Stimulated activated CD4-positive, alpha-beta T cell treated with anti-CD3 and anti-CD28 coated beads, Interleukin-2, amount 100 ng/mL, for 24 hours (primary cell): ENCODE measurements at regions not wholly inside any gene's neighbourhood (a gene's known extent, or its start where the extent isn't known, plus 50 kb on each side); places are given as distances from the start of the nearest gene placed in this dataset.

Experiments used
- DNase-seq, 2 donors: peaks; one replicate each; pipeline ENCODE4 v3.0.0-alpha.2; 2020

DNA sequence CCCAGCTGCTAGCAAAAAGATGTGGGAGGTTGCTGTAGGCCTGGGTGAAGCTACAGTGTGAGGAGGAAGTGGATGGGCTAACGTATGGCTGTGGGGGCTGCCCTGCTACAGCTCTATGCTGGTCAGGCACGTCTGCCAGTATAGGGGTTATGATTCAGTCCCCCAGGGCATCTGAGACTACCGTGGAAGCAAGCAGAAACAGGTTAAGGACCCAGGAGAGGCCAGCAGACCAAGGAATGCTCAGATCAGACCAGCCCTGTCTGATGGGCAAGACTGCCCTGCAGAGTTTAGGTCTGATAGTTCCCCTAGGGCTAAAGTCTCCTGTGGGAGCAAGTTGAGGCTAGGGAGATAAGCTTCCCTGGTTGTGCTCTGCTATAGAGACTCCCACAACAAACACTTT is 416.1 kb upstream of the CTNND2 start:
- no peak for DNase-seq

DNA sequence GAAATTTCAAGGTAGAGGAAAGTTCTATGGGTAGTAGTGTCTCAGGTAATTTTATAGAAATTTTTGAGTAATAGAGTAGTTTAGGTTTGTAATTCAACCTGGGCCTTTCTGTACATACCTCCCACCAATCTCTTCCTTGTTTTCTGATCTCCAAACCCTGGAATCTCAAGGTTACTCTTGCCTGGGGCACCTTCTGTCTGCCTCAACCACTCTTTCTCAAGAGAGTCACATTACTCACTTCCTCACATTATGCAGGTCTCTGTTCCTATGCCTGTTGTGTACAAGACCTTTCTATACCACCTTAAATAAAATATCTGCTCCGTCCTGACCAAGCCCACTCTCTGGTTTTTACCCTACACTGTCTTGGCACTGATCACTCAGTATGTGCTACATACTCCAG is 412.6 kb upstream of the CTNND2 start:
- no peak for DNase-seq

DNA sequence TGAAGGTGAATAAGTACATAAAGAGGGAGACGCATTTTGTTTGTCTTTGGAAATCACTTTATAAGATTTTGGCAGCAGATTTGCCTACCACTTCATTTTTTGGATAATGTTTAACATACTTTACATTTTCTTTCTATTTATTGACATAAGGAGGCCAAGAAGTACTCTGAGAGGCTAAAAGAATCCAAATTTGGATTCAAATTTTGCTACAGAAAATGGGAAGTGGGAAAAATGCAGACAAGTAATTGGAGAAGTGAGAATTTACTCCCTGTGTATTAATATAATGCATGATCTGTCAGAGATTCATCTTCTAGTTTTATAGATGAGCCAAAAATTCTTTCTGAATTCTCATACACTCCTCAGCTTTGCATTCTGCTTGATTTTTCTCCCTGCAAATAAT is 411.2 kb upstream of the CTNND2 start:
- no peak for DNase-seq

DNA sequence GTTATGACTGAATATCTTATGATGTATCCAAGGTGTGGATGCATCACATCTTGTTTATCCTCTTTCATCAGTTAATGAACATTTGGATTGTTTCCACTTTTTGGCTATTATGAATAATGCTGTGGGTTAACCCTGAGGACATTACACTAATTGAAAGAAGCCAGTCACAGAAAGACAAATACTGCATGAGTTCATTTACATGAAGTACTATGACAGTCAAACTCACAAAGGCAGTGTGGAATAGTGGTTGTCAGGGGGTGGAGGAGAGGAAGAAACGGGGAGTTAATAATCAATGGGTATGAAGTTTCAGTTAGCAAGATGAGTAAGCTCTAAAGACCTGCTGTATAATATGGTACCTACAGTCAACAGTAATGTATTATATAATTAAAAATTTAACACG is 409.4 kb upstream of the CTNND2 start:
- no peak for DNase-seq

DNA sequence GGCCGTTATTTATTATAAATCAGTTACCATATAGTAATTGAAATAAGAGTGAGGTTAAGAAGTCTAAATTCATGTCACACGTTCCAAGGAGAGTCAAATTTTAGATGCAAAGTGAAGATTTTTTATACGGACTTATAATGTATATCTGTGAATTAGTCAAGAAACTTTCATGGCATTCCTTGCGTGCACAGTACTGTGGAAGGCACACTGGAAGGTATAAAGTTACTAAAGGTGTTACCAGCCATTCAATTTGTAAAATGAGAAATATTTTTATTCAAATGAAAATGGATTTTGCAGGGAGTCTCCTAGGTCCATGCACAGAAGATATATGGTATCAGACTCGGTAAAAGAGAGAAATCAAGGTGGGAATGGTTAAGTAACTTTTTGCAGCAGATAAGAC is 408.1 kb upstream of the CTNND2 start:
- no peak for DNase-seq

DNA sequence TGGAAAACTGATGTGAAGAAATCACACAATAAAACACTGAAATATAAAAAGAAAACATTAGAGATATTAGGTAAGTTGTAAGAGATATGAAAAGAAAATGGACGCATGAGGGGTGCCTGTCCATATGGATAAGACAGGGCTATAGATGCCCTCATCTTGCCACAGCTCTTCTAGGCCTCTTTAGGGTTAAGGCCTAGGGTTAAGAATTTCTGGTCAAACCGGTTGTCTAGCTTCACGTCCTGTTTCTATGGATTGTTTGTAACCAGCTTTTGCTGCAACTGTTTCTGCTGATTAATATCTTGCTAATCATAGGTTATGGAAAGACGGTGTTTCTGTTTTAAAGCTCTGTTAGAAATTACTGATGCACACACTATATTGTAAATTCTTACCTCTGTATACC is 389.9 kb upstream of the CTNND2 start:
- DNase-seq: no peak

DNA sequence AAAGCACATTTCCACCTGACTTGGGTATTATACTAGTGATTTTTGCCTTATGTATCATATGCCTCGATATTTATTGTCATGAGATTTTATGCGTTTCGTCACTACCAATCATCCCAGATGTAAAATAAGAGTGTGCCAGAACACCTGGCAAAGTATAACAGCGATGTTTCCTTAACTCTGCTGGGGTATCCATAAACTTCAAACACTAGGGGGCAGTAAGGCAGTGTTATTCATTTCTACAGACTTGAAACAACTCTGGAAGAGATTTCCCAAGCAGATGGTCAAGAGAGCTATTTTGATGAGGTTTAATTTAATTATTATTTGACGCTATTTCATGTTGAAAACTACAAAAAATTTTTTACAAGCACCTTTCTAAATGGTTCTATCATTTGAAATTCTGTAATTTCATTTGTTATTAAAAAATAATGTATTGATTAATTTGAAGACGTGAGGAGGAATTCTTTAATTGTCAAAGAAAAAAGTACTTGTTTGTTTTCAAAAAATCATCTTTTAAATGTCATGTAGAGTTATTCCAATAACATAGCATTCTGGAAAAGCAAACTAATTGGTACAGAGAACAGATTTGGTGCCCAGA is 388.5 kb upstream of the CTNND2 start:
- DNase-seq: no peak

DNA sequence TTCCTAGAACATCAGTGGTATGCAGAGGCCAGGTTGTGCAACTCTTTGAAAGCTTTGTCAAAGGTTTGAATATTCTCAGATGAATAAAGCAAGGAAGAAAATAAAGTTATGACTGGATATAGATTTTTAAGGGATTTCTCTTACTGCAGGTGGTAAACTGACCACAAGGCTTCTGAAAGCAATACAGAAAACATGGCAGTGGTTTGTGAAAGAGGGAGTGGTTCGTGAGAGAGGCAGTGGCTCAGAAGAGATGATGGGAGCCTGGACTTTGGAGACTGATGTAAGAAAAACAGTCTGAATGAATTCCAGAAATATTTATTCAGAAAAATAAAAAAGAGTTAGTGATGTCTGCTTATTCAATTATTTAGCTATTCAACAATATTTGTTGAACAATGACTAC is 380.4 kb upstream of the CTNND2 start:
- no peak for DNase-seq

DNA sequence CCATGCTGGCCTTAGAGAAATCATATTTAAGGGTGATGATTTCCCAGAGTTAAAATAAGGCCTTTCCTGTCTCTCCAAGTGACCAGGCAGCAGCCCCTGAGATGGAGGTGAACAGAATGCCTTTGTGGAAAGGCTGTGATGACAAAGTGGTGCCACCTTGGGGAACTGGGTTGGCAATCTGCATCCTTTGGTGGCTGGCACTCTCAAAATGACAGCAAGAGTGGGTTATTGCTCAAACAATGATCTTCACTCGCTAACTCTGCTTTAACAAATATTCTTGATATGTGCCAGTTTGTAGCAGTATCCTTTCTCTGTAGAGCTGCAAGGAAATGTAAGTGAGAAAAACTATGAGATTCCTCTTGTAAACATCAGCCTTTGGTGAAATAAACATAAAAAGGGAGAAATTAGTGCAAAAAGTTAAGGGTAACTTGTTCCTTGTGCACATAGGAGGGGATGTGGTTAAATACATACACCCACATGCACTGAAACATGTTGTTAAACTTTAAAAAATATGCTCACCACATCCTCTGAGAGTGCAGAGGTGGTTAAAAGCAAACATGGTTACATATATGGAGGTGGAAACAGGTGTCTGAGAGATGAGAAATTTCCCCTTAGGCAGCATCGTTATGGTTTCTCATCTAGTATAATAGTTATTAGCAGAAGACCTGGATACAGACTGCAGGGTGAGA is 373.4 kb upstream of the CTNND2 start:
- no peak for DNase-seq

DNA sequence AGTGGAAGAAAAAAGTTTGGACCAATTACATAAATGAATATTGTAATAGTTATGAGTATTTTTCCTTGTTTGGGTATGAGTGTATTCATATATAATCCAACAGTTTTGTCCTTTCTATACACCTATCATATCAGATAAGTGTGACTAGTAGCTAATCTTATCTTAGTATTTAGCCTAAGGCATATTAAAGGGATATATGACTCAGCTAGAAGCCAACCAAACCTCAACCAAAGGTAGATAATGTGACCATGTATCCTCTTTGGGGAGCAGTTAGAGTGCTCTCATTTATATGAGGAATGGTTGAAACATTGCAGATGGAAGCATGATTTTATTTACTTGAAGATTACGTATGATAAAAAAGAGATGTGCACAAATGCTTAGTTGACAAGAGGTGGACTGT is 370.0 kb upstream of the CTNND2 start:
- no peak for DNase-seq

DNA sequence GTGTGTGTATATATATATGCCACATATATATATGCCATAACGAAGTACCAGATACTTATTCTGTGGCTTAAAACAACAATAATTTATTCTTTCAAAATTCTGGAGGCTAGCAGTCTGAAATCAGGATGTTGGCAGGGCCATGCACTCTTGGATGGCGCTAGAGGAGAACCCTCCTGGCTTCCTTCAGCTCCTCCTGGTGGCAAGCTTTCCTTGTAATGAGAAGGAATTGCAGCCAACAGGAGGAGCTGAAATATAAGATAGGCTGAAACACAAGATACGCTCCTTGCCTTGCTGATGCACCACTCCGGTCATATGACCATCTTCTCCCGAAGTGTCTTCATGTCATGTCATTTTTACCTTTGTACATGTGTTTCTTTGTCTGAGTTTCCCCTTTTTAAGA is 368.1 kb upstream of the CTNND2 start:
- DNase-seq: no peak

DNA sequence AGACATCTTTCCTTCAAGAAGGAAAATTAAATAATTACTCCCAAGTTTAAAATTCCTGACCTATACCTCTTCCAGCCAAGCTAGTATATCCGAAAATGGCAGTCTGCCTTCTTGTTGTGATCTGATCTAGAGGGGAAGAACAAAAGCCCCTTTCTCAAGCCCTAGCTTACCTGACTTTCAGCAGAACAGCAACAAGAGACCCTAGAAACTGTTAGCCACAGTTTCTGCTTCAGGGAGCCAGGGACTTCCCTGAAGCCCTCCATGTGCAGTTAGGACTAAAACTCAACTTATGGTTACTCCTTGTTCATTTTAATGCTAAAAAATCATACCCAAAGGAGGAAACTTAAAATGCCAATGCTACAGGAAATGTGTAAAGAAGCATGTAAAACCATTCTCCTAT is 366.7 kb upstream of the CTNND2 start:
- DNase-seq: no peak

DNA sequence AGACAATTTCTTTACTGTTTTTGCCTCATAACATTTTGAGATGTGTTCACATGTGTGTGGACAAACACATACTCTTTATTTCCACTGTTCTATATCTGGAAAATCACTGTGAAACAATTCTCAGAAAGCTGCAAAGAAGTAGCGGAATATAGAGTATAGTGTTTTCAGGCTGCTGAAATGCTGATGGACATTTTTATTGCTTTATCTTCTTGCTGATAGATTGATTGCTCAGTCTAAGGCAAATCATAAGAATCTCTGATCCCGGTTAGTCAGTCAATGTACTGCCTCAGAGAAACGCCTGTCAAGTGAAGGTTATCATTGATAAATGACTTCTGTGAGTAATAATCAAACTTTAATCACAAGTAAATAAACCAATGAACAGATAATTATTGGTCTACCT is 364.9 kb upstream of the CTNND2 start:
- DNase-seq: no peak

DNA sequence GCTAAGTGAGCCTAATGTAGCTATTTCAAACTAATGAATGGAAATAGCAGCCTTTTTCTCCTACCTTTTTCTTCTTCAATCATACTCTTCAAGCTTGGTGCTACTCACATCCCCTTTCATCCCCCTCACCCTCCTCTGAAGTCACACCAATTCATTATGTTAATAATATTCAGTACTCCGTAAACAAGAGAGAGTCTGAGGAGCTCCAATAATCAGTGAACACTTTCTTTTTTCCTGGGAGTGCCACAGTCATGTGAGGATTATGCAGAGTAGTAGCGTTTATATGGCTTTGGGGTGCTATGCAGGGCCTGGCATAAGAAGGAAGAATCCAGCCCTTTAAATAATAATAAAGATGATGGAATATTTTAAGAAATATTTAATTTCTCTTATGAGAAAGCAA is 354.3 kb upstream of the CTNND2 start:
- no peak for DNase-seq

DNA sequence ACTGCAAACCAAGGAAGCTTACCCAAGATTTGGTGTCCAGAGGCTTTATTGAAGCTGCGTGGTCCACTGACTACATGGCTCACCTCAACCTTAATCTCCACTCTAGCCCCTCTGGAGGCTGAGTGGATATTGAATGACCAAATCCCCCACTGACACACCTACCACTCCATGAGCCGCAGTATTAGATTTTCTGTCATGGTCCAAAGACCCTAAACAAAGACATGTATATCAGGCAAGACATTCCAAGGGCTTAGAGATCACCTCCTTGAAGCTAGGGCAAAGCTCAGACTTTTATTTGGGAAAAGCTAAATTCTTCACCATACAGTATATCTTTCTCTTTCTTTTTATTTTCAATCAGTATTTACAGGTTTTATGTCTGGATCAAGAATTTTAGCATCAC is 346.2 kb upstream of the CTNND2 start:
- no peak for DNase-seq

DNA sequence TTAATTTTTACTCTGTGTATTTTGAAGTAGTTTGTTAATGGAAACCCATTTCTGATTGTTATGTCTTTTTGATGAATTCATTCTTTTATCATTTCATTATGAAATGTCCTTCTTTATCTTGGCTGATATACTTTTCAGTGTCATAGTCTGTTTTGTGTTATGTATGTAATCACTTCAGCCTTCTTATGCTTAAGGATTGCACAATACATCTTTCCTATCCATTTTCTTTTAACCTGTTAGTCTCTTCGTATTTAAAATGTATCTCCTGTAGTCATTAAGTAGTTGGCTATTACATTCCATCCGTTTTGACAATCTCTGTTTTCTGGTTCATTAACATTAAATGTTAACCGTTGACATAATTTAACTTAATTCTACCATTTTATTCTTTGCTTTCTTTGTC is 344.6 kb upstream of the CTNND2 start:
- DNase-seq: no peak

DNA sequence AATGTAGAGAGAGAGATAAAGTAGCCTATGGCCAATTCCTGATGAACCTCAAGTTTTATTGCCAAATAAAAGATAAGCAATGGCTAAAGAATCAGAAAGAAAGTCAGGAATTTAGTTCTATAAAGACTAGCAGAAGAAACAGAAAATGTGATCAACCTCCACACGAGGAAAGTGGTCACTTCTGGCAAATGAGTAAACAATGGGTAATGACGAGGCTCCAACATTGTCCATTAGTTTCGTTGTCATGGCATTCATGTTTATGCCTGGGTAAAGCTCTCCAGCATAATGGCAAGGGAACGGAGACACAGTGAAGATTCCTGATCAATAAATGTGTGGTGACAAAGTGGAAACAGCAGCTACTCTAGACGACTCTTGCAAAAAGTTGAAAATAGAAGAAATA is 341.8 kb upstream of the CTNND2 start:
- no peak for DNase-seq

DNA sequence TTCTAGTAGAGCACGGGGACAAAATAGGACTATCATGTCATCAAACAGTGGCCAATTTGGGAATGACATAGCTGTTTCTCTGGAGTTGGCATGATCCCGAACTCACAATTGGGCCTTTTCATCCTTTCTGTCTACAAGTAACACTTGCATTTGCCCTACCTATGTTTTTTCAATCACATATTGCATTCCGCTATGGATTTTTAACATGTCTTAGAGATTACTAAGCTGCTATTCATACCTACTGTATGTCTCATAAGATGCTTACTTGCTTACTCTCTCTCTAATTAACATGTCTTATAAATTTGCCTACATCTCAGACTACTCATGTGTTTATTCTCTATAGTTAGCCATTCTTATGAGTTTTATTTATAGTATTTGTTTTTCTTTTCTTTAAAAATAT is 341.2 kb upstream of the CTNND2 start:
- DNase-seq: no peak

DNA sequence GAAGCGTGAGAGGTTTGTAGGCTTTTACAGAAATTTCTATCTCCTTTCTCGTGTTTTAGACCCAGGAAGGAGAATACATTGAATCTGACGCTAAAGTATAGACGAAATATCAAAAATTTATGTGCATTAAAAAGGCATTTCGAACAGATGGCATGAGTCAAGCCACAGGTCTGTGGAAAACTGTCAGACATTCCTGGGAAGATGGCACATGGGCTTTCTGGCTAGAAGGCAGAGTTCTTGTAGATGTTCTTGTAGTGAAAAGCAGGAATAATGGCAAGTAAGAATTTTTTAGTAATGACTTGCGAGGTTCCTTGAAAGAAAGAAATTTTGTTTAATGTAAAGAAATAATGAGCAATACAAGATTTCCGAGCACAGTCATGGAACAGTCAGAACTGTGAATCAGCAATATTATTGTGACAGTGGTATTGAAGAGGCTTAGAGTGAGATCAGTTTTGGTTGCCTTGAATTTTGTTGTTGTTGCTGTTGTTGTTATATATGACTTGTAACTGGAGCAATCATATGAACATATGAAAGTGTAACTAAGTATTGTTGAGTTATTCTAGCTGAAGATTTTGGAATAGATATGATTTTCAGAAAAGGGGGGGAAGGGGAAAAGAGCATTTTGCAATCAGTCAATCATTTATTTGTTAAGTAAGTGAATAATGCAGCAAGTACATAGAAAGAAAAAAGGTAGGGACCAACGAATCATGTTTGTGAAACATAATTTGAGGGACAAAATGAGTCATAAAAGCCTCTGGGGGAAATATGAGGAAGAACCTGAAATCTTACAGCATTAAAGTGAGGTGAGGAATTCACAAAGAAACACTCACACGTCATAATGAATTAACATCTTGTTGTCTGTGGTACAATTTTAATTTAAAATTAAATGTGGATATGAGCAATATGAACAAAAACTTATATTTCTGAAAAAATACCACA is 339.0 kb upstream of the CTNND2 start:
- no peak for DNase-seq

DNA sequence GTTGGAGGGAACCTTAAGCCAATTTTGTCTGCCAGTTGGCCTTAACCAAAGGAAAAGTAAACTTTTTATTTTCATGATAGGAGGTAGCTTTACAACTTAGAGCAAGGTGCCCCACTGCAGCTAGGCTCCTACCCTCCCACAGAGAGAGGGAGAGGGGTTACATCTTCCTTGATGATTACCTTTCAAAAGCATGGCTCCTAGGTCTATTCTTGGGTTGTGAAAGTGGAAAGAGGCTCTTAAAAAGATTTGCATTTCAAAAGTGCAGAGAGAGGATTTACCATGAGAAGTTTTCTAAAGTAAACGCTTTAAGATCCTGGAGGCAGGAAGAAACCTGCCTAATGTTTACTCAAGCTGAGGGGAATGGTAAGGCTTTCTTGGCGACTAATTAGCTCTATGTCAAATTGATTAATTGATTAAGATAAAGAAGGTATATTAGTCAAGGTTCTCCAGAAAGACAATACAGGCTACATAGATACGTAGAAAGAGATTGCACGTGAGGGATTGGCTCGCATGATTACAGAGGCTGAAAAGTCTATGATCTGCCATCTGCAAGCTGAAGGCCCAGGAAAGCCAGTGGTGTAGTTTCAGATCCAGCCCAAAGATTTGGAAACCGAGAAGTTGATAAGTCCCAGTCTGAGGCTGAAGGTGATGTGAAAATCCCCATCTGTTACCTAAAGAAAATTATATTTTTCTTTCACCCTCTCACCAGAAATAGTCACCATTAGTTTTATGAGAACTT is 333.8 kb upstream of the CTNND2 start:
- no peak for DNase-seq

DNA sequence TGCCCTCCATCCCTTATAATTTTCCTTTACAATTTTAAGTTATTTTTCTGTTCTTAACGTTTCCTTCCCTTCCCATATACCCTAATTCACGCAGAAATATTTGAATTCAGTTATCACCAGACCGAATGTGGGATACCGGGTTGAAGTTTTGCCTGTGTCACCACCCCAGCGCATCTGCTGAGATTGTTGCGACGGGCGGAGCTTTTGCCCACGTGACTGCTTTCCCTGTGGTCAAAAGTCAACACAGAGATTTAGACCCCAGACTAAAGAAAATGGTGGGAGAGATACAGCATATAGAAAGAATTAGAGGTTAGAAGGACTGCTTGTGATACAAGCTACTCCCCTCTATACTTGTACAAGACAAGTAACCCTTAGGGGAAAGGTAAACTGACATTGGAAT is 326.4 kb upstream of the CTNND2 start:
- no peak for DNase-seq

DNA sequence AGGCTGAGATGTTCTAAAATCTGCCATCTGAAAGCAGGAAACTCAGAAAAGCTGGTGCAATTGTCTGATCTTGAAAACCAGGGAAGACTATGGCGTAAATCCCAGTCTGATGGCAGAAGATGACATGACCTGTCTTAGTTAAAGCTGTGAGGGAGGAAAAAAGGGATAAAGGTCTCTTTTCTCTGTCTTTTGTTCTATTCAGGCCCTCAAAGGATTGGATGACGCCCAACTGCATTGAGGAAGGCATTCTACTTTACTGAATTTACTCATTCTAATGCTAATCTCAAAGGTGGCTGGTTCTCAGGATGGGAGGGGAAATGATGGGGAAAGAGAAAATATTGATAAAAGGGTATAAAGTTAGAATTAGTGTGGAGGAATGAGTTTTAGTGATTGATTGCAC is 312.8 kb upstream of the CTNND2 start:
- no peak for DNase-seq

DNA sequence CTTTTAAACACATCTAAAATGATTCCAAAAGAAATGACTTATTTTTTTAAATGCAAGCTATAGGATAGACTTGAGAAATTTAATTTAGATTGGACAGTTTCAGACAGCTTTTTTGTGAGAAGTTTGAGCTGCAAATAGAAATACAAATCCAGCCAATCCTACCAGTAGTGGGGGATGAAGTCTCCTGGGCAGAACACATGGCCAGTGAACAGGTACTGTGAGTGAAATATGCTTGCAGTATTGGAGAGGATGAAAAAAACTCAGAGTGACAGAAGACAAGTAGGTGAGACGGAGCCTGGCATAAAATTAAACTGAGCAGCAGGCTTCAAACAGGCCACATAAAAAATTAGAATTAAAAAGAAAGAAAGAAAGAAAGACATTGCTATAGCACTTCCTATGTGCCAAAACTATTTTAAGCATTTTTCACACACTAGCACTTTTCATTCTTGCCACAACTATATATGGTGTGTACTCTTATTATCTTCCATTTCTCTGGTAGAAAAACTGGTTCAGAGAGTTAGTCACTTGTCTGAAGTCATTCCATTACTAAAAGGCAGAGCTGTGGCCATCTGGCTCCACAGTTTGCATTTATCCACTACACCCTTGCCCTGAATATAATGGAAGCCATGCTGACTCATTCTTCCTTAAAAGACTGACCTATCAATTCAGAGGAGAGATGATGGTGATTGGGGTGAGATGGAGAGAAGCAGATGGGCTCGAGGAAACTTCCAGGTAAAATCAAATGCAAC is 310.2 kb upstream of the CTNND2 start:
- no peak for DNase-seq
